ENCODE measurements at regions not wholly inside any gene's neighbourhood (a gene's known extent, or its start where the extent isn't known, plus 50 kb on each side); places are given as distances from the start of the nearest gene placed in this dataset.

GRCh38 chr10:7479861-7480598 lies 69.2 kb upstream of the SFMBT2 start:
- Mint-ChIP-seq H3K9me3 (no peaks in the 10 kb centered on the region), H3K4me3 (no peak overlapping the region), H3K4me1 (peaks cover 27% of the 10 kb centered on the region), H3K27ac (ENCODE audit: unreplicated experiment) (peak overlapping the region; percentile 66), H3K27me3 (ENCODE audit: low read depth) (no peaks in the 10 kb centered on the region), H3K36me3 (ENCODE audit: low read depth) (no peaks in the 10 kb centered on the region)
- no peak for DNase-seq (ENCODE audit: low read depth, low spot score)
- no peak for TF ChIP-seq CTCF (conservative IDR thresholded peaks at IDR 0.05)

- DNase-seq (ENCODE audit: low read depth, low spot score), result no peak
- no peak for TF ChIP-seq CTCF (conservative IDR thresholded peaks at IDR 0.05)
- H3K4me1 Mint-ChIP-seq, result peaks cover 17% of the 10 kb centered on the region
- H3K27me3 Mint-ChIP-seq (ENCODE audit: low read depth), result no peaks in the 10 kb centered on the region
- no peaks in the 10 kb centered on the region for H3K36me3 Mint-ChIP-seq (ENCODE audit: low read depth)
- H3K9me3 Mint-ChIP-seq, result no peaks in the 10 kb centered on the region
- no peak overlapping the region for H3K4me3 Mint-ChIP-seq
- H3K27ac Mint-ChIP-seq (ENCODE audit: unreplicated experiment), result no peak overlapping the region
Measured at GRCh38 chr10:7478727-7479457, 68.1 kb upstream of the SFMBT2 start.

- no peak overlapping the region for H3K4me3 Mint-ChIP-seq
- H3K36me3 Mint-ChIP-seq (ENCODE audit: low read depth), result no peaks in the 10 kb centered on the region
- H3K4me1 Mint-ChIP-seq, result peaks cover 15% of the 10 kb centered on the region
- H3K9me3 Mint-ChIP-seq, result no peaks in the 10 kb centered on the region
- TF ChIP-seq CTCF (conservative IDR thresholded peaks at IDR 0.05), result no peak
- H3K27me3 Mint-ChIP-seq (ENCODE audit: low read depth), result no peaks in the 10 kb centered on the region
- DNase-seq (ENCODE audit: low read depth, low spot score), result no peak
- H3K27ac Mint-ChIP-seq (ENCODE audit: unreplicated experiment), result no peak overlapping the region
Measured at GRCh38 chr10:7477538-7478334, 66.9 kb upstream of the SFMBT2 start.

- no peak for DNase-seq (ENCODE audit: low read depth, low spot score)
- H3K27me3 Mint-ChIP-seq (ENCODE audit: low read depth), result no peaks in the 10 kb centered on the region
- no peaks in the 10 kb centered on the region for H3K36me3 Mint-ChIP-seq (ENCODE audit: low read depth)
- no peak overlapping the region for H3K27ac Mint-ChIP-seq (ENCODE audit: unreplicated experiment)
- TF ChIP-seq CTCF (conservative IDR thresholded peaks at IDR 0.05), result no peak
- H3K9me3 Mint-ChIP-seq, result no peaks in the 10 kb centered on the region
- H3K4me3 Mint-ChIP-seq, result no peak overlapping the region
- H3K4me1 Mint-ChIP-seq, result peaks cover 13% of the 10 kb centered on the region
Measured at GRCh38 chr10:7475939-7476338, 65.1 kb upstream of the SFMBT2 start.

- H3K27me3 Mint-ChIP-seq (ENCODE audit: low read depth), result no peaks in the 10 kb centered on the region
- no peak for TF ChIP-seq CTCF (conservative IDR thresholded peaks at IDR 0.05)
- DNase-seq (ENCODE audit: low read depth, low spot score), result peak; percentile 9
- no peaks in the 10 kb centered on the region for H3K36me3 Mint-ChIP-seq (ENCODE audit: low read depth)
- no peak overlapping the region for H3K27ac Mint-ChIP-seq (ENCODE audit: unreplicated experiment)
- H3K4me1 Mint-ChIP-seq, result peaks cover 9% of the 10 kb centered on the region
- no peaks in the 10 kb centered on the region for H3K9me3 Mint-ChIP-seq
- no peak overlapping the region for H3K4me3 Mint-ChIP-seq
Measured at GRCh38 chr10:7475046-7475911, 64.4 kb upstream of the SFMBT2 start.
